DMS 273 (cell line): ENCODE measurements at regions not wholly inside any gene's neighbourhood (a gene's known extent, or its start where the extent isn't known, plus 50 kb on each side); places are given as distances from the start of the nearest gene placed in this dataset.
"Not testable (repeated sequence)": the region's sequence is repeated elsewhere in the genome, so short reads cannot be mapped to it uniquely, and the experiment has no call there.

Experiments
- DNase-seq: peaks from one replicate; lab custom pipeline; 2025; ENCODE audit not compliant: unreplicated experiment; lab: John Stamatoyannopoulos, UW

DNA sequence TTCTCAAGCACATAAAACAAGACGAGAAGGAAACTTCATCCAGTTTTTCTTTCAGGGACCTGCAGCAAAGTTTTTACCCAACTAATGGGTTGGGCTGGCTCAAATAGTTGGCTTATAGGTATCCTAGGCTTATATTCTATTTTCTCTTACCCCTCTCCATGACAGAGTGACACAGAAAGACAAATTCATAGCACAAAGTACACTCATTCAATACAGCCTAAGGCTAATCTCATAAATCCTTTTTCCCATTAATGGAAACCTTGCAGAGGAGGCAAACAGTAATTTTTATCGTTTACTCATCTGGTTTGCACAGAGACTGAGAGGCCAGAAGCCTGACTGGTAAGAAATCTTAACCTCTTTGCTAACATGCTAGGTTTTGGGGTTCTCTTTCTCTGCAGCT, 1589.9 kb downstream of the SLITRK1 start:
- DNase-seq, result no peak

DNA sequence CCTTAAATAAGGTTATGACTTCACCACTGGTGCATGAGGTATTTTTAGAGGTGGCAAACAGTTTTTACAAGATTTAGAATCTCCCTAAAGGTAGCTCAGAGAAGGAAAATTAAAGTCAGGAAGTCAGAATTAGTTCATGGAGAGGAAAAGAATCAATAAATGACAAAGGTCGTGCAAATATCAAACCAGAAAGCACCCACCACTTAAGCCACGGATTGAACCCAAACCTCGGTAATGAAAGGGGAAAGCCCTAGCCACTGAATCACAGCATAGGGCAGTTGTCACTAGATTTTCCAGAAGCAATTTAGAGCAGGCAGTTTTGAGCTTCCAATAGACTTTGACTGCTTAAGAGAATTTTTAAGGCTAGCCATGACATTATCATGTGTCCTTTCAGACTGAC, 1590.4 kb downstream of the SLITRK1 start:
- no peak for DNase-seq

DNA sequence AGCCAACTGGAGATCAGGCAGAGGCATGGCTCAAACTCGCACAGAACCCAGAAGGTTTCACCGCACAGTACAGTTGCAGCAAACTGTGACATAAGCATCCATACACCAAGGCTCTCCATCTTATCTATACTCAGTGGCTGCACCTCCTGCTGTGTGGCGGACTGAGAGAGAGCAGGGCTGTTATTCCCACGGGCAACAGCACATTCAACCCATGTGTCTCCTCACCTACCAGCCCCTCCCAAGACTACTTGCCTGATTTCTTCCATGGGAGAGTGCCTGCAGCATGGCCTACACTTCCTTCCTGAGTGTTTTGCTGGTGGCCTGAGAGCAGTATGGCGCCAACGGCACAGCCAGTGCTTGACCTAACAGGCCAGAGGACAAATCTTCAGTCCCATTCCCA, 1606.6 kb downstream of the SLITRK1 start:
- DNase-seq, result no peak

DNA sequence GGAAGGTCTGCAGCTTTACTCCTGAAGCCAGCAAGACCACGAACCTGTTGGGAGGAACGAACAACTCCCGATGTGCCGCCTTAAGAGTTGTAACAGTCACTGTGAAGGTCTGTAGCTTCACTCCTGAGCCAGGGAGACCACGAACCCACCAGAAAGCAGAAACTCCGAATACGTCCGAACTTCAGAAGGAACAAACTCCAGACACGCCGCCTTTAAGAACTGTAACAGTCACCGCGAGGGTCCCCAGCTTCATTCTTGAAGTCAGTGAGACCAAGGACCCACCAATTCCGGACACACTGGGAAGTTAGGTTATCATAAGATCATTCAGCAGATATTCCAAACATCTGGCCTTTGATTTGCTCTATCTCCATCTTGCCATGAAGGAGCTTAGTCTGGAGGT, 1623.0 kb downstream of the SLITRK1 start:
- DNase-seq, result no peak

DNA sequence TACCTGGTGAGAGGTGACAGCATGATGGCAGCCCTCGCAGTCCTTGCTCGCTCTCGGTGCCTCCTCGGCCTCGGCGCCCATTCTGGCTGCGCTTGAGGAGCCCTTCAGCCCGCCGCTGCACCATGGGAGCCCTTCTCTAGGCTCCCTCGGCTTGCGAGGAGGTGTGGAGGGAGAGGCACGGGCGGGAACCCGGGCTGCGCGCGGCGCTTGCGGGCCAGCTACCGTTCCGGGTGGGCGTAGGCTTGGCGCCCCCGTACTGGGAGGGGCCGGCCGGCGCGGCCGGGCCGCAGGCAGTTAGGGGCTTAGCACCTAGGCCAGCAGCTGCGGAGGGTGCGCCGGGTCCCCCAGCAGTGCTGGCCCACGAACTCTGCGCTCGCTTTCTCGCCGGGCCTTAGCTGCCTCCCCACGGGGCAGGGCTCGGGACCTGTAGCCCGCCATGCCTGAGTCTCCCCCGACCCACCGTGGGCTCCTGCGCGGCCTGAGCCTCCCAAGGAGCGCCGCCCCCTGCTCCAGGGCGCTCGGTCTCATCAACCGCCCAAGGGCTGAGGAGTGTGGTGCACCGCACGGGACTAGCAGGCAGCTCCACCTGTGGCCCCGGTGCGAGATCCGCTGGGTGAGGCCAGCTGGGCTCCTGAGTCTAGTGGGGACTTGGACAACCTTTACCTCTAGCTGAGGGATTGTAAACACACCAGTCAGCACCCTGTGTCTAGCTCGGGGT, 1624.3 kb downstream of the SLITRK1 start:
- DNase-seq, result no peak

DNA sequence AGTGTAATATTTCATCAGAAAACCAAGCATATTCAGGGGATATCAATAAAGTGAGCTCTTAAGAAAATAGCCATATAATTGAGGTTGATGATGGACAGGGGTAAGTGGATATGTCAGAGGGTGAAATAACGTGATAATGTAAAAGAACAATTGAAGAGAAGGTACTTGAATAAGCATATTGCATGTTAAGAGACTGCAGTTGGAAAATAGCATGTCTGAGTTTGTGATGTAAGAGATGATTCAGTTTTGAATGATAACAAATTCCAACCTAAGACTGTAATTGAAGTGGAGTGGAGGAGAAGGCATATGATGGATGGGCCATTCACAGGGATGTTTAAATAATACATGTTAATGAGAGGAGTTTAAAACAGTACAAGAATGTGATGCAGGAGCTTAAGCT, 1633.5 kb downstream of the SLITRK1 start:
- peak; percentile 9 for DNase-seq

DNA sequence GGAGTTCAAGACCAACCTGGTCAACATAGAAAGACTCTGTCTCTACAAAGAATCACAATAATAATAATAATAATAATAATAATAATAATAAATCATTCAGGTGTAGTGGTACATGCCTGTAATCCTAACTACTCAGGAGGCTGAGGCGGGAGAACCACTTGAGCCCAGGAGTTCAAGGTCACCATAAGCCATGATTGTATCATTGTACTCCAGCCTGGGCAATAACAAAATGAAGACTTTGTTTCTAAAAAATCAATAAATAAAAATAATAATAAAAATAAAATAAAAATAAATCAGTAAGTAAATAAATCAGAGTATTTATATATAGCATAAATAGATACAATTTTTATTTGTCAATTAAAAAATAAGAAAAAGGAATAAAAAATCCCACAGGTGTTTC, 1636.4 kb downstream of the SLITRK1 start:
- DNase-seq, result no peak

DNA sequence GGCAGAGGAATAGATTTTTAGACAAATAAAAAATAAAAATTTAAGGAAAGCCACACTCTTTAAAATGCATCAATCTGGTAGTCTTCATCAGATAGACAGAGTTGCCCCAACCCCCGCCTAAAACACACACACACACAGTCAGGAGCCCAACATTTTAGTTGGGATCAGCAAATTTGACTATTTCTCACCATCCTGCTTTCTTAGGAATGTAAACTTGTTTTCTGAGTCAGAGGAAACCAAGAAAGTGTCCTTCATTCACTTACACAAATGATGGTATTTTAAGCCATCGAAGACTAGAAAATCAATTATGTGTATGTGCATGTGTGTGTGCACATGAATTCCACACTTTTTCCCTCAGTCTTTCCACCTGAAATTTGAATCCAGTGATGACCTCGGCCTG, 1657.5 kb downstream of the SLITRK1 start:
- DNase-seq, result no peak

DNA sequence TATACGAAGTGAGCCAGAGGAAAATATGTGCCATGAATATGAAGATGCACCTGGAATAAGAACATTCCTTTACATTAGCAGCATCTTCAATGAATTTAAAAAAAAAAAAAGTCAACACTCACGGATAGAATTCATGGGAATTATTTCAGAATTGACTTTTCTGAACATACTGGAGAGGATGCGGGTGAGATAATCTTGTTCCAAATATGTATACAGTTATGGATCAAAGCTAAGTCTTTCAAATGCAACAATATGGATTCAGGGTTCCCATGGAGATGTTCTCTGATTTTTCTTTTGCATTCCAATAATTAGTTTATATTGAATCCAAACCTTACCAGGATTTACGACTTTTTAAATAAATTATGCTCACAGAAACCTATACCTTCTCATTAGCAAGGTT, 1660.7 kb downstream of the SLITRK1 start:
- DNase-seq, result no peak

DNA sequence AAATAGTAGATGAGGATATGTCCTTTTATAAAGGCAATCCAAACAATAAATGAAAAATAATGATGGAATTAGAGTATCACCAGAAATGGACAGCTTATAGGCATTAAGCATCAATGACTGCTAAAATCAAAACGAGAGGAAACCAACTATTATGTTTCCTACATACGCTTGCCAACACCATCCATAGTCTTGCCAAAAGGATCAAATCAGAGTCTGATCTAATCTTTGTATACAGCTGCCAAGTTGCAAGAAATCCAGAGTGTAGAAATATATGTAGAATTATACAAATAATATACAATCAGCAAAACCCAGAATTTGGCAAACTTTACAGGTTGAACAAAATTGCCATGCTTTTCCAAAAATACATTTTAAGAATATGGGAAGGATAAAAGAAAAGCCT, 1661.6 kb downstream of the SLITRK1 start:
- peak; percentile 3 for DNase-seq

DNA sequence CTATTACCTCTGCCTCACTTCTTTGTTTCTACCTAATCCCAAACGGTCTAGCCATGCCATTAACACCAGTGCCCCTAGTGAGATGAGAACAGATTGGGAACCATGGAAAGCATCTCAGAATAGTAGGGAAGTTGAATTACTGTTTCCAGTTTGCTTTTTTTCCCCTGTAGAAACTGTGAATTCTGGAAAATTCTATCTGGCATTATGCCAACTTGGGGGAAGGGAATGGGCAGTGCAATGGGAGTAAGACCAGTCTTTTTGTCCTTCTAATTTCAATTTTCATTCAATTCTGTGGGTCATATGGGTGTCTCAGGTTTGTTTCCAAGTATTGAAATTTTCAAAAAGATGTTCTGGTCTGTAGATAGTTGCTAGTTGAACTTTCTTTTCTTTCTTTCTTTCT, 1666.1 kb downstream of the SLITRK1 start:
- no peak for DNase-seq

DNA sequence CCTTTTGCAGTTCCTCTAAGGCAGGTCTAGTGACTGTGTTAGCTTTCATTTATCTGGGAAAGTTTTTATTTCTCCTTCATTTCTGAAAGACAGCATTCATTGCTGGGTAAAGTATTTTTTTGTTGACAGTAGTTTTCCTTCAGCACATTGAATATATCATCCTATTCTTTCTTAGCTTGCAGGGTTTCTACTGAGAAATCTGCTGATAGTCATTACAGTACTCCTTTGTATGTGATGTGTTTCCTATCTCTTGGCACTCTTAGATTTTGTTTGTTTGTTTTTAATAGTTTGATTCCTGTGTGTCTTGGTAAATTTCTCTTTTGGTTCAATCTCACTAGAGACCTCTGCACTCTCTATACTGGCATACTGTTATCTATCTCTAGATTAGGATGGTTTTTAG, 1667.9 kb downstream of the SLITRK1 start:
- DNase-seq, result no peak

DNA sequence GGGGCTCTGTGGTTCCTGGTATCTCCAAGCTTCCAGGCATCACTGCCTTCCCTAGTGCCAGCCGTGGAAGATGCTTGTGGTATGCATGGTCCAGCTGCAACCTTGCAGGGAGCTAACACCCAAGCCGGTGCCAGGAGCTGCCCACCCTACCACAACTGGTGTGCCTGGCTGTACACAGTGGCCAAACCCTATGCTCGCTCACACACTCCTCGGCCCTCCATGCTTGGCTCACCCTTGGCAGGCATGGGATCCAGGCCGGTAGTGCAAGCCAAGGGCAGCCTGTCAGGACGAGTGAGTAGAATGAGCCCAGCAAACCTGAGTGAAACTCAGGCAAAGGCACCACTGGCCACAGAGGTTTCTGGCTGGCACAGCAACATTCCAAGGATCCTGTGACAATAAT, 1676.0 kb downstream of the SLITRK1 start:
- no peak for DNase-seq

DNA sequence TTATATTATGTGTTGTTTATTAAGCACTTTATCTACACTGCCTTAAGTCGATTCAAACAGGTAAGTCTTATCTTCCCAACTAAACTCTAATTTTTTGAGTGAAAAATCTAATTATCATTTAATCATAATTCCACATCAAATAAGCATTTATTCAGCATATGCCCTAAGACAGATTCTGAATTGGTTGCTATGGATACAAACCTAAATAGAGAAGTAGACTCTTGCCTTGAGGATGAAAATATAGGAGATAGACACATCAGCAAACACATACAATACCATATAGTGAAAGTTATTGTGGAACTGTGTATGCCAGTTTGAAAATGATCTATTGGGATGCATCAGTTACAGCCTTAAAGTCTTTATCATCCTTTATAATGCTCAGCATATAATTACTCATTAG, 1679.9 kb downstream of the SLITRK1 start:
- DNase-seq, result no peak

DNA sequence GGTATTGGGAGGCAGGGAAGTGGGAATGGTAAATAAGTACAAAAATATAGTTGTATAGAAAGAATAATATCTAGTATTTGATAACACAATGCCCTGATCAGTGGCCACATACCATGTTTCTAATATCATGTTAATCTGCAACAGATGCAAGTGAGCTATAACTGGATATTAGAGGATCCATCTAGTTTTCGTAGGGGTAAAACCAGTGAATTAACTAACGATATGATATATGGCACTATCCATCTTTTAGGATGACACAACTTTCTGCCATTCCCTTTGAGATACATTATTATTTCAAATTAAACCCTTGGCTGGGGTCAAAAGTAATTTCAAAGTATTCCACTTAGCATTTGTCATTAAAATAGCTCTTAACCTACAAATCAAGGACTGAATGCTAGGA, 1686.2 kb downstream of the SLITRK1 start:
- no peak for DNase-seq

DNA sequence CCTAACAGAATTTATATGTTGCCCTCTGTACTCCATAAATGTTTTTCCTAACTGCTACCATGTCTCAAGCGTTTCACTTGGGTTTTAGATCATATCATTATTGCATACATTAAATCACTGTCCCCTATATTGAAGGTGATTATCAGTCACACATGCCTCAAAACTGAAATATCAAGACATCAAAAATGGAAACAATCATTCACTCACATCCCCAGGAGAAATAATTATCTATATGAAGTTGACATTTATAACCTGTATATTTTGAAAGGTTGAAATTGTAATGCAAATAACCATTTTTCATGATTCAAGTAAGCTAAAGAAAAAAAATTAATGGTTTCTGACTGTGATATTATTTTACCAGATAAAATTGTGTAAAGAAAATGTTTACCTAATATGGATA, 1695.0 kb downstream of the SLITRK1 start:
- no peak for DNase-seq

DNA sequence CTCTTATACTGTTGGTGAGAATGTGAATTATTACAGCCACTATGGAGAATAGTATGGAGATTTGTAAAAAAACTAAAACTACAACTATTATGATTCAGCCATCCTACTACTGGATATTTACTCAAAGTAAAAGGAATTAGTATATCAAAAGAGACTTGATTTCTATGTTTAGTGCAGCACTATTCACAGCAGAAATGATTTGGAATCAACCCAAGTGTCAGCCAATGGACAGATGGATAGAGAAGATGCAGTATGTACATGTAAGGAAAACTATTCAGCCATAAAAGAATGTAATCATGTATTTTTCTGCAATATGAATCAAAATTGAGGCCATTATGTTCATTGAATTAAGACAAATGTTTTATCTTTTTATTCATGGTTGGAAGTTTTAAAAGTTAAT, 1705.5 kb downstream of the SLITRK1 start:
- DNase-seq, result peak; percentile 0

DNA sequence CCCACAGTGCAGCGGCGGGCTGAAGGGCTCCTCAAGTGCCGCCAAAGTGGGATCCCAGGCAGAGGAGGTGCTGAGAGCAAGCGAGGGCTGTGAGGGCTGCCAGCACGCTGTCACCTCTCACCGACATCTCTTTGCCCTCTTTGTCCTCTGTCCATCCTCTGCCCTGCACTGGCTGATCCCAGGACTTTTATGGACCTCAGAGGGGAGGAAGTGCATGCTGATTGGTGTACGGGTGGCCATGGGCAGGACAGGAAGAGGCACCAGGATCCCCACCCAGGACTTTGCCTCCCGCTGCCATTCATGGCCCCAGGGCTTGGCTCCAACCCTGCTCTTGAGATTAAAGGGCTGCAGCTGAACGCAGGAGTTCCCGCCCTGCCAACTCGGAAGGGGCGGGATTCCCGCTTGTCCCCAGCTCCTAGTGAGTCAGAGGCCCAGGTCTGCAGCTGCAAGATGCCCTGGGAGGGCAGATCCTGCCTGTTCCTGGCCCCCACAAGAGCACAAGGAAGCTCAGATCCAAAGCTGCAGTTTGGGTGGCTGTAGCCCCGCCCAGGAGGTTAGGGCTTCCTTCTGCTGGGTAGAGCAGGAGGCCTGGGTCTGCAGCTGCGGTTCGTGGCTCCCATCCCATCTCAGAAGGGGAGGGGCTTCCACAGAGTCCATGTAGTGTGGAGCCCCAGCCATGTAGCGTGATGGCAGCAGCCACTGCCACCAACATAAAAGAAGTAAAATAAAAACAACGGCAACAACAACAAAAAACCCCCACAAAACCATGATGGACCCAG, 1716.7 kb downstream of the SLITRK1 start:
- DNase-seq, result no peak

DNA sequence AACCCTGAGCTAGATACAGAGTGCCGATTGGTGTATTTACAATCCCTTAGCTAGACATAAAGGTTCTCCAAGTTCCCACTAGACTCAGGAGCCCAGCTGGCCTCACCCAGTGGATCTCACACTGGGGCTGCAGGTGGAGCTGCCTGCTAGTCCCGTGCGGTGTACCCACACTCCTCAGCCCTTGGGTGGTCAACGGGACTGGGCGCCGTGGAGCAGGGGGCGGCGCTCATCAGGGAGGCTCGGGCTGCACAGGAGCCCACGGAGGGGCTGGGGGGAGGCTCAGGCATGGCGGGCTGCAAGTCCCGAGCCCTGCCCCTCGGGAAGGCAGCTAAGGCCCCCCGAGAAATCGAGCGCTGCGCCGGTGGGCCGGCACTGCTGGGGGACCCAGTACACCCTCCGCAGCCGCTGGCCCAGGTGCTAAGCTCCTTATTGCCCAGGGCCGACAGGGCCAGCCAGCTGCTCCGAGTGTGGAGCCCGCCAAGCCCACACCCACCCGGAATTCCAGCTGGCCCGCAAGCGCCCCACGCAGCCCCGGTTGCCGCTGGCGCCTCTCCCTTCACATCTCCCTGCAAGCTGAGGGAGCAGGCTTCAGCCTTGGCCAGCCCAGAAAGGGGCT, 1717.4 kb downstream of the SLITRK1 start:
- DNase-seq, result not testable (repeated sequence)

DNA sequence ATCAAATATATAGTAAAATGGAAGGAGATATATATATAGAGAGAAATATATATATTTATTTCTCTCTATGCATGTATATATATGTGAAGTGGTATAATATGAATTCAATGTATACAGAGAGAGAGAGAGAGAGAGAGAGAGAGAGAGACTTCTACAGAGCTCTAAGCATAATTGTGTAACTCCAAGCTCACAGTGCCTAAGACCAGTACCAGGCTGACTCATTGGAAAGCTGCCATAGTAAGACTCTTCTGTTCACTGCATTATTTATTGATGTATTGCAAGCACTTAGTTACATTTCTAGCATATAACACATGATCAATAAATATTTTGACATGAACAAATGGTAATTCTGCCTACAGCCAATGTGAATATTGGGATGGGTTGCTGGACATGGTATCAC, 1734.7 kb downstream of the SLITRK1 start:
- no peak for DNase-seq

DNA sequence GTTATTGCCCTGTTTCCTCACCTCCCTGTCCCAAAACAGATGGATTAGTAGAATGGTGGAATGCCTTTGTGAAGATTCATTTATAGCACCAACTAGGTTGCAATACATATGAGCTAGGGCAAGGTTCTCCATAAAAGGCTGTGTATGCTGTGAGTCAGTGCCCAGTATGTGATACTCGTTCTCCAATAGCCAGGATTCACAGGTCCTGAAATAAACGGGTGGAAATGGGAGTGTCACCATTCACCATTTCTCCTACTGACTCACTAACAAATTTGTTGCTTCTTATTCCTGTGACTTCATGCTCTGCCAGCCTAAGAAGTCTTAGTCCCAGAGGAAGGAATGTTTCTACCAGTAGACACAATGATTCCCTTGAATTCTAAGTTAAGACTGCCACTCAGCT, 1745.4 kb downstream of the SLITRK1 start:
- no peak for DNase-seq

DNA sequence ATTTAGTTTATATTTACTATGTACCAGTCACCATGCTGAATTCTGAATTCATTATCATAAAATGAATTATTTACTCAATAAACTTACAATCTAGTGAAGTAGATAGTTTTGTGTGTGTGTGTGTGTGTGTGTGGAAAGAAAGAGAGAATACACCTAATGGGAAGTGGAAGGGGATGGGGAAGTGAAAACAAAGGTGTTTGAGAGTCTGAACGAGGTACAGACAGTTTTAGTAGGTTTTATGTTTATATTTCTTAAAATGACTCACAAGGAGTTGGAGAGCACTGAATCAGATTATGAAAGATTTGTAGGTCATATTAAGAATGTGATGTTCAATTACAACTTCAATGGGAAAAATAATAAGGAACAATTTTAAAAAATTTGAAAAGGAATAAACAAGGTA, 1753.0 kb downstream of the SLITRK1 start:
- DNase-seq, result no peak
